ENCODE measurements at regions not wholly inside any gene's neighbourhood (a gene's known extent, or its start where the extent isn't known, plus 50 kb on each side); places are given as distances from the start of the nearest gene placed in this dataset.

- intact Hi-C loops (cut with micrococcal nuclease; ENCODE audit: unreplicated experiment) (no loop called here), in situ Hi-C loops (cut with MboI) (no loop called here)
- ATAC-seq (no peak), FAIRE-seq (no peak), DNase-seq (ENCODE audit: low read depth, low spot score) (no peak)
- TF ChIP-seq STAT1 (conservative IDR thresholded peaks at IDR 0.05) (no peak), PAX8 (IDR thresholded peaks at IDR 0.05) (no peak), CTCF (IDR thresholded peaks at IDR 0.05 in 2 of 3, conservative IDR thresholded peaks at IDR 0.05 in 1 of 3; ENCODE audit: control insufficient read depth in 2 of 3, extremely low read depth in 1 of 3, insufficient read depth in 1 of 3, low read depth in 3 of 3, low read length in 3 of 3) (no peak), SREBF2 (IDR thresholded peaks at IDR 0.05; ENCODE audit: low read length) (no peak), NFIC (IDR thresholded peaks at IDR 0.05; ENCODE audit: low read depth, low read length) (no peak), EED (IDR thresholded peaks at IDR 0.05; ENCODE audit: low read depth) (no peak), MTA3 (IDR thresholded peaks at IDR 0.05; ENCODE audit: borderline replicate concordance, low read length) (no peak)
- Histone ChIP-seq H3K27ac (ENCODE audit: control insufficient read depth, insufficient read depth) (no peak overlapping the region), H3K79me2 (ENCODE audit: control insufficient read depth, insufficient read depth, low read length) (no peaks in the 10 kb centered on the region), H3K9ac (ENCODE audit: control insufficient read depth, insufficient read depth, low read length) (no peak overlapping the region), H3K4me3 (no peak overlapping the region), H4K20me1 (ENCODE audit: control insufficient read depth, insufficient read depth) (no peaks in the 10 kb centered on the region), H2AFZ (ENCODE audit: control insufficient read depth, low read depth, low read length) (no peak overlapping the region), H3K9me3 (replicated peaks; ENCODE audit: control insufficient read depth, insufficient read depth, low read length) (no peaks in the 10 kb centered on the region), H3K4me1 (ENCODE audit: control insufficient read depth, insufficient read depth, low read length) (no peaks in the 10 kb centered on the region), H3K36me3 (ENCODE audit: control insufficient read depth in 2 of 2, insufficient read depth in 2 of 2, low read length in 1 of 2) (no peaks in the 10 kb centered on the region), H3K27me3 (replicated peaks in 1 of 2; ENCODE audit: control insufficient read depth in 2 of 2, insufficient read depth in 2 of 2, low read length in 1 of 2) (no peaks in the 10 kb centered on the region; a peak in 1 of 4 replicates), H3K4me2 (ENCODE audit: control insufficient read depth, insufficient read depth) (no peak overlapping the region)
- ChIA-PET SMC1A (ENCODE audit: uncharacterized antibody, unreplicated experiment) (no interaction called here), CTCF (no interaction called here), RAD21 (ENCODE audit: unreplicated experiment) (no interaction called here), POLR2A (no interaction called here)
- BruUV-seq (replicated peaks) = no TSS peak
- WGBS (ENCODE audit: insufficient coverage, insufficient replicate concordance, low lambda C conversion rate, missing lambda C conversion rate) = 39% methylated on average over 5 of the region's 5 CpGs
Observed at GRCh38 chr2:60096556-60096955, 456.9 kb downstream of the BCL11A start.

GRCh38 chr2:60095903-60096302, 457.6 kb downstream of the BCL11A start:
- no peak overlapping the region for H2AFZ ChIP-seq (ENCODE audit: control insufficient read depth, low read depth, low read length)
- intact Hi-C loops (cut with micrococcal nuclease; ENCODE audit: unreplicated experiment) = no loop called here
- H3K4me1 ChIP-seq (ENCODE audit: control insufficient read depth, insufficient read depth, low read length) = no peaks in the 10 kb centered on the region
- no peak overlapping the region for H3K27ac ChIP-seq (ENCODE audit: control insufficient read depth, insufficient read depth)
- RAD21 ChIA-PET (ENCODE audit: unreplicated experiment) = no interaction called here
- ATAC-seq (no peak), FAIRE-seq (no peak), DNase-seq (ENCODE audit: low read depth, low spot score) (no peak)
- H3K36me3 ChIP-seq (ENCODE audit: control insufficient read depth in 2 of 2, insufficient read depth in 2 of 2, low read length in 1 of 2) = no peaks in the 10 kb centered on the region
- POLR2A ChIA-PET = no interaction called here
- no peaks in the 10 kb centered on the region for H3K79me2 ChIP-seq (ENCODE audit: control insufficient read depth, insufficient read depth, low read length)
- no peaks in the 10 kb centered on the region for H4K20me1 ChIP-seq (ENCODE audit: control insufficient read depth, insufficient read depth)
- H3K9ac ChIP-seq (ENCODE audit: control insufficient read depth, insufficient read depth, low read length) = no peak overlapping the region
- CTCF ChIA-PET = no interaction called here
- 6% methylated on average over 2 of the region's 2 CpGs for WGBS (ENCODE audit: insufficient coverage, insufficient replicate concordance, low lambda C conversion rate, missing lambda C conversion rate)
- H3K9me3 ChIP-seq (replicated peaks; ENCODE audit: control insufficient read depth, insufficient read depth, low read length) = no peaks in the 10 kb centered on the region
- in situ Hi-C loops (cut with MboI) = no loop called here
- BruUV-seq (replicated peaks) = no TSS peak
- no peak overlapping the region for H3K4me3 ChIP-seq
- no peaks in the 10 kb centered on the region; a peak in 1 of 4 replicates for H3K27me3 ChIP-seq (replicated peaks in 1 of 2; ENCODE audit: control insufficient read depth in 2 of 2, insufficient read depth in 2 of 2, low read length in 1 of 2)
- SMC1A ChIA-PET (ENCODE audit: uncharacterized antibody, unreplicated experiment) = no interaction called here
- H3K4me2 ChIP-seq (ENCODE audit: control insufficient read depth, insufficient read depth) = no peak overlapping the region
- TF ChIP-seq ZBTB11 (CRISPR knock-in tag; IDR thresholded peaks at IDR 0.05) = no peak
- TF ChIP-seq ZBTB33 (IDR thresholded peaks at IDR 0.05) = no peak
- no peak for TF ChIP-seq USF2 (IDR thresholded peaks at IDR 0.05; ENCODE audit: borderline replicate concordance, low read depth, low read length)

Data from GM12878 (cell line).